GM12878 (cell line): ENCODE measurements at regions not wholly inside any gene's neighbourhood (a gene's known extent, or its start where the extent isn't known, plus 50 kb on each side); places are given as distances from the start of the nearest gene placed in this dataset.

Source experiments
- EZH2 ChIP-seq: IDR thresholded peaks from 2 replicates; pipeline ENCODE4 v1.6.1; 2012; ENCODE audit warnings: low read depth, mild to moderate bottlenecking, control low read depth, inconsistent platforms, low read length, borderline replicate concordance; ENCODE audit not compliant: control insufficient read depth
- FOXM1 ChIP-seq: IDR thresholded peaks from 2 replicates; pipeline ENCODE4 v1.6.1; 2012; ENCODE audit warnings: low read depth, mild to moderate bottlenecking, inconsistent platforms, low read length, moderate library complexity
- NRF1 ChIP-seq: conservative IDR thresholded peaks from 2 replicates; pipeline ENCODE4 v1.6.1; 2011; ENCODE audit warnings: mild to moderate bottlenecking, low read depth, low read length, improper control_type of control experiment
- POLR2A ChIP-seq: IDR thresholded peaks from 2 replicates; pipeline ENCODE4 v1.6.1; 2011; ENCODE audit warnings: low read depth, mild to moderate bottlenecking, low read length
- SIN3A ChIP-seq: IDR thresholded peaks from 2 replicates; pipeline ENCODE4 v1.6.1; 2012; ENCODE audit warnings: low read depth, low read length, improper control_type of control experiment
- TCF7 ChIP-seq: IDR thresholded peaks from 2 replicates; pipeline ENCODE4 v1.6.1; 2014; ENCODE audit warnings: antibody characterized with exemption, borderline replicate concordance
- ZNF592 ChIP-seq: fragments of 450-650 bp; IDR thresholded peaks from 2 replicates; pipeline ENCODE4 v1.6.1; 2017; ENCODE audit warnings: mild to moderate bottlenecking, moderate library complexity
- ZZZ3 ChIP-seq: IDR thresholded peaks from 2 replicates; pipeline ENCODE4 v1.6.1; 2011; ENCODE audit warnings: low read depth; ENCODE audit not compliant: control insufficient read depth, insufficient read length
- TF ChIP-seq, protein P1 (sequence below), 3 experiments: IDR thresholded peaks in 2 of 3; conservative IDR thresholded peaks in 1 of 3; 2 replicates each; pipeline ENCODE4 v1.5.1; 2011; ENCODE audit warnings: low read depth in 3 of 3, low read length in 3 of 3, mild to moderate bottlenecking in 3 of 3, control low read depth in 2 of 3, moderate library complexity in 2 of 3, inconsistent platforms in 1 of 3, mixed read lengths in 1 of 3; ENCODE audit not compliant: control insufficient read depth in 2 of 3, insufficient read depth in 1 of 3; ENCODE audit errors: extremely low read depth in 1 of 3
- TF ChIP-seq, protein P2 (sequence below): IDR thresholded peaks from 2 replicates; pipeline ENCODE4 v1.6.1; 2011; ENCODE audit warnings: borderline replicate concordance, low read depth, mild to moderate bottlenecking, moderate library complexity, mixed read lengths, low read length; ENCODE audit not compliant: insufficient read depth; ENCODE audit errors: extremely low read length

DNA sequence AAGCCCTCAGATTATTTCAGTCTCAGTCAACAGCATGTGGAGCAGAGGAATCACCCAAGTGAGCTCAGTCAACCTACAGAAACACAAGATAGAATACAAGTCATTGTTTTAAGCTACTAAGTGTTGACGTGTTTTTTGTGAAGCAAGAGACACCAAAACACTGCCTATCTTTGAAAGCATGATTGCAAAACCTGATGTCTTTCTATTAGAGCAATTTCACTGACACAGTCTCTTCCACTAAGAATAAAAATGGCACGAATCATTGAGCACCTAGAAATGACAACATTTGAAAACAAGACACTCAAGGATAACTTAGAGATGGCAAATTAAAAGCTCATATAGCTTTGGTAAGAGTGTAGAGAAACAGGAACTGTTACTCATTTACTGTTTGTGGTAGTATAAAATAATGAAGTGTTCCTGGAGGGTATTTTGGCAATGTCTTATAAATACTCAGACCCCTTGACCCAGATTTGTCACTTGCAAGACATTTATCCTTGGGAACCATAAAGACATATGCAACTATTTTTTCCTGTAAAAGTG, 407.1 kb upstream of the XYLT1 start:
- TF ChIP-seq, protein P1, sequence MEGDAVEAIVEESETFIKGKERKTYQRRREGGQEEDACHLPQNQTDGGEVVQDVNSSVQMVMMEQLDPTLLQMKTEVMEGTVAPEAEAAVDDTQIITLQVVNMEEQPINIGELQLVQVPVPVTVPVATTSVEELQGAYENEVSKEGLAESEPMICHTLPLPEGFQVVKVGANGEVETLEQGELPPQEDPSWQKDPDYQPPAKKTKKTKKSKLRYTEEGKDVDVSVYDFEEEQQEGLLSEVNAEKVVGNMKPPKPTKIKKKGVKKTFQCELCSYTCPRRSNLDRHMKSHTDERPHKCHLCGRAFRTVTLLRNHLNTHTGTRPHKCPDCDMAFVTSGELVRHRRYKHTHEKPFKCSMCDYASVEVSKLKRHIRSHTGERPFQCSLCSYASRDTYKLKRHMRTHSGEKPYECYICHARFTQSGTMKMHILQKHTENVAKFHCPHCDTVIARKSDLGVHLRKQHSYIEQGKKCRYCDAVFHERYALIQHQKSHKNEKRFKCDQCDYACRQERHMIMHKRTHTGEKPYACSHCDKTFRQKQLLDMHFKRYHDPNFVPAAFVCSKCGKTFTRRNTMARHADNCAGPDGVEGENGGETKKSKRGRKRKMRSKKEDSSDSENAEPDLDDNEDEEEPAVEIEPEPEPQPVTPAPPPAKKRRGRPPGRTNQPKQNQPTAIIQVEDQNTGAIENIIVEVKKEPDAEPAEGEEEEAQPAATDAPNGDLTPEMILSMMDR (IDR thresholded peaks at IDR 0.05 in 2 of 3, conservative IDR thresholded peaks at IDR 0.05 in 1 of 3; ENCODE audit: control insufficient read depth in 2 of 3, extremely low read depth in 1 of 3, insufficient read depth in 1 of 3, low read depth in 3 of 3, low read length in 3 of 3): no peak
- TF ChIP-seq FOXM1: no peak
- TF ChIP-seq POLR2A: no peak
- TF ChIP-seq, protein P2, sequence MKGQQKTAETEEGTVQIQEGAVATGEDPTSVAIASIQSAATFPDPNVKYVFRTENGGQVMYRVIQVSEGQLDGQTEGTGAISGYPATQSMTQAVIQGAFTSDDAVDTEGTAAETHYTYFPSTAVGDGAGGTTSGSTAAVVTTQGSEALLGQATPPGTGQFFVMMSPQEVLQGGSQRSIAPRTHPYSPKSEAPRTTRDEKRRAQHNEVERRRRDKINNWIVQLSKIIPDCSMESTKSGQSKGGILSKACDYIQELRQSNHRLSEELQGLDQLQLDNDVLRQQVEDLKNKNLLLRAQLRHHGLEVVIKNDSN: no peak
- no peak for TF ChIP-seq SIN3A
- TF ChIP-seq ZZZ3: no peak
- no peak for TF ChIP-seq EZH2
- no peak for TF ChIP-seq ZNF592
- no peak for TF ChIP-seq NRF1
- no peak for TF ChIP-seq TCF7
